GM23338 (cell line): ENCODE measurements at regions not wholly inside any gene's neighbourhood (a gene's known extent, or its start where the extent isn't known, plus 50 kb on each side); places are given as distances from the start of the nearest gene placed in this dataset.

Experiments used
- ATAC-seq: fragments of 200-7000 bp; cut with Tn5 transposase; 3 replicates; pipeline ENCODE4 v1.9.1; 2020
- DNase-seq: peaks from one replicate; pipeline ENCODE4 v3.0.0-alpha.2; 2015; ENCODE audit warnings: low spot score
- H2AFZ ChIP-seq: fragments of 200-600 bp; sonication (generic); 2 replicates; pipeline ENCODE4 v1.8.0; 2016; ENCODE audit warnings: antibody characterized with exemption, mild to moderate bottlenecking, moderate library complexity
- H3F3A ChIP-seq: fragments of 200-600 bp; sonication (generic); replicated peaks from 2 replicates; pipeline ENCODE4 v1.8.0; 2017; ENCODE audit warnings: antibody characterized with exemption, mixed run types, low read depth
- H3K27ac ChIP-seq: fragments of 200-600 bp; sonication (generic); 2 replicates; pipeline ENCODE4 v1.6.1; 2016; ENCODE audit warnings: low read depth
- H3K27me3 ChIP-seq: fragments of 200-600 bp; sonication (generic); 2 replicates; pipeline ENCODE4 v1.8.0; 2016; ENCODE audit warnings: mild to moderate bottlenecking, mixed run types, moderate library complexity; ENCODE audit not compliant: insufficient read depth
- H3K36me3 ChIP-seq: fragments of 200-600 bp; sonication (generic); 2 replicates; pipeline ENCODE4 v1.8.0; 2016; ENCODE audit warnings: mild to moderate bottlenecking; ENCODE audit not compliant: insufficient read depth
- H3K4me1 ChIP-seq: fragments of 200-600 bp; sonication (generic); 2 replicates; pipeline ENCODE4 v1.8.0; 2016; ENCODE audit warnings: mild to moderate bottlenecking, moderate library complexity; ENCODE audit not compliant: insufficient read depth
- H3K4me2 ChIP-seq: fragments of 200-600 bp; sonication (generic); 2 replicates; pipeline ENCODE4 v1.7.1; 2017; ENCODE audit warnings: mixed run types
- H3K4me3 ChIP-seq: fragments of 200-600 bp; sonication (generic); 2 replicates; pipeline ENCODE4 v1.6.1; 2016; ENCODE audit warnings: mixed run types
- H3K79me2 ChIP-seq: fragments of 200-600 bp; sonication (generic); replicated peaks from 2 replicates; pipeline ENCODE4 v1.8.0; 2017; ENCODE audit warnings: mild to moderate bottlenecking; ENCODE audit not compliant: insufficient read depth
- H3K9me2 ChIP-seq: fragments of 200-600 bp; sonication (generic); 2 replicates; pipeline ENCODE4 v1.8.0; 2017; ENCODE audit not compliant: insufficient read depth
- H4K20me1 ChIP-seq: fragments of 200-600 bp; sonication (generic); replicated peaks from 2 replicates; pipeline ENCODE4 v1.8.0; 2017; ENCODE audit warnings: mild to moderate bottlenecking; ENCODE audit not compliant: insufficient read depth
- H3K27ac Mint-ChIP-seq: 2 replicates; pipeline ENCODE4 v1.8.0; 2020; ENCODE audit warnings: inconsistent platforms, mild to moderate bottlenecking, moderate library complexity, mixed read lengths
- H3K27me3 Mint-ChIP-seq: 3 replicates; pipeline ENCODE4 v1.8.0; 2022; ENCODE audit warnings: low read depth, mild to moderate bottlenecking, moderate library complexity, mixed read lengths, inconsistent platforms; ENCODE audit not compliant: insufficient read depth, poor library complexity
- H3K36me3 Mint-ChIP-seq: 3 replicates; pipeline ENCODE4 v1.8.0; 2021; ENCODE audit warnings: low read depth, mild to moderate bottlenecking, inconsistent platforms, moderate library complexity, mixed read lengths
- H3K4me1 Mint-ChIP-seq: 3 replicates; pipeline ENCODE4 v1.8.0; 2020; ENCODE audit warnings: mild to moderate bottlenecking, inconsistent platforms, mixed read lengths
- H3K4me3 Mint-ChIP-seq: 3 replicates; pipeline ENCODE4 v1.8.0; 2021; ENCODE audit warnings: moderate library complexity, mild to moderate bottlenecking, inconsistent platforms, mixed read lengths
- H3K9me3 Mint-ChIP-seq: 3 replicates; pipeline ENCODE4 v1.8.0; 2020; ENCODE audit warnings: moderate library complexity, mild to moderate bottlenecking, inconsistent platforms, mixed read lengths
- EZH2 ChIP-seq: fragments of 200-600 bp; sonication (generic); IDR thresholded peaks from one replicate; pipeline ENCODE4 v1.8.0; 2017; ENCODE audit warnings: antibody characterized with exemption, mild to moderate bottlenecking, low read depth; ENCODE audit not compliant: unreplicated experiment
- JUNB ChIP-seq: IDR thresholded peaks from one replicate; pipeline ENCODE4 v1.6.1; 2016; ENCODE audit warnings: antibody characterized with exemption; ENCODE audit not compliant: unreplicated experiment
- NANOG ChIP-seq: IDR thresholded peaks from 2 replicates; pipeline ENCODE4 v1.6.1; 2016; ENCODE audit warnings: antibody characterized with exemption, borderline replicate concordance
- POLR2AphosphoS5 ChIP-seq: IDR thresholded peaks from 2 replicates; pipeline ENCODE4 v1.6.1; 2016; ENCODE audit warnings: antibody characterized with exemption, low read depth
- TF ChIP-seq, protein P1 (sequence below): fragments of 250-450 bp; sonication (Bioruptor Pico); IDR thresholded peaks from 2 replicates; pipeline ENCODE4 v1.5.0; 2020; ENCODE audit warnings: mild to moderate bottlenecking, moderate library complexity
- TF ChIP-seq, protein P2 (sequence below): IDR thresholded peaks from one replicate; pipeline ENCODE4 v1.6.1; 2018; ENCODE audit warnings: antibody characterized with exemption; ENCODE audit not compliant: unreplicated experiment

DNA sequence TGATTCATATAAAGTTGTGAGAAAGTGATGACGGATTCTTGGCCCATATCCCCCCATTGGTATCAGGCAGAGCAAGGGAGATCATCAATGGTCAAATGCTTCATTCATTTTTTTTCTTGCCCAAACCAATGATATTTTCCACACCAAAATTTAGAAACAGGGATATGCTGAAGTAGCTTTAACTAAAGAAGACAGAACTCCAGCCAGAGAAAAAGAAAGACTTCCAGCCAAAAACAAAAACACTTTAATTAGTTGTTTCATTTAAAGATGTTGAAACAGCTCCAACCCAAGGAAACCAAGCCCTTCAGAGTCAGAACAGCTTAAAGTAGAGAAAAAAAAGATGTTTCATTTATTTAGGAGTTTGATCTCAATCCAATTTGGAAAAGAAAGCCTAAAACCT, 358.9 kb upstream of the NBEA start (continued):
- TF ChIP-seq, protein P1, sequence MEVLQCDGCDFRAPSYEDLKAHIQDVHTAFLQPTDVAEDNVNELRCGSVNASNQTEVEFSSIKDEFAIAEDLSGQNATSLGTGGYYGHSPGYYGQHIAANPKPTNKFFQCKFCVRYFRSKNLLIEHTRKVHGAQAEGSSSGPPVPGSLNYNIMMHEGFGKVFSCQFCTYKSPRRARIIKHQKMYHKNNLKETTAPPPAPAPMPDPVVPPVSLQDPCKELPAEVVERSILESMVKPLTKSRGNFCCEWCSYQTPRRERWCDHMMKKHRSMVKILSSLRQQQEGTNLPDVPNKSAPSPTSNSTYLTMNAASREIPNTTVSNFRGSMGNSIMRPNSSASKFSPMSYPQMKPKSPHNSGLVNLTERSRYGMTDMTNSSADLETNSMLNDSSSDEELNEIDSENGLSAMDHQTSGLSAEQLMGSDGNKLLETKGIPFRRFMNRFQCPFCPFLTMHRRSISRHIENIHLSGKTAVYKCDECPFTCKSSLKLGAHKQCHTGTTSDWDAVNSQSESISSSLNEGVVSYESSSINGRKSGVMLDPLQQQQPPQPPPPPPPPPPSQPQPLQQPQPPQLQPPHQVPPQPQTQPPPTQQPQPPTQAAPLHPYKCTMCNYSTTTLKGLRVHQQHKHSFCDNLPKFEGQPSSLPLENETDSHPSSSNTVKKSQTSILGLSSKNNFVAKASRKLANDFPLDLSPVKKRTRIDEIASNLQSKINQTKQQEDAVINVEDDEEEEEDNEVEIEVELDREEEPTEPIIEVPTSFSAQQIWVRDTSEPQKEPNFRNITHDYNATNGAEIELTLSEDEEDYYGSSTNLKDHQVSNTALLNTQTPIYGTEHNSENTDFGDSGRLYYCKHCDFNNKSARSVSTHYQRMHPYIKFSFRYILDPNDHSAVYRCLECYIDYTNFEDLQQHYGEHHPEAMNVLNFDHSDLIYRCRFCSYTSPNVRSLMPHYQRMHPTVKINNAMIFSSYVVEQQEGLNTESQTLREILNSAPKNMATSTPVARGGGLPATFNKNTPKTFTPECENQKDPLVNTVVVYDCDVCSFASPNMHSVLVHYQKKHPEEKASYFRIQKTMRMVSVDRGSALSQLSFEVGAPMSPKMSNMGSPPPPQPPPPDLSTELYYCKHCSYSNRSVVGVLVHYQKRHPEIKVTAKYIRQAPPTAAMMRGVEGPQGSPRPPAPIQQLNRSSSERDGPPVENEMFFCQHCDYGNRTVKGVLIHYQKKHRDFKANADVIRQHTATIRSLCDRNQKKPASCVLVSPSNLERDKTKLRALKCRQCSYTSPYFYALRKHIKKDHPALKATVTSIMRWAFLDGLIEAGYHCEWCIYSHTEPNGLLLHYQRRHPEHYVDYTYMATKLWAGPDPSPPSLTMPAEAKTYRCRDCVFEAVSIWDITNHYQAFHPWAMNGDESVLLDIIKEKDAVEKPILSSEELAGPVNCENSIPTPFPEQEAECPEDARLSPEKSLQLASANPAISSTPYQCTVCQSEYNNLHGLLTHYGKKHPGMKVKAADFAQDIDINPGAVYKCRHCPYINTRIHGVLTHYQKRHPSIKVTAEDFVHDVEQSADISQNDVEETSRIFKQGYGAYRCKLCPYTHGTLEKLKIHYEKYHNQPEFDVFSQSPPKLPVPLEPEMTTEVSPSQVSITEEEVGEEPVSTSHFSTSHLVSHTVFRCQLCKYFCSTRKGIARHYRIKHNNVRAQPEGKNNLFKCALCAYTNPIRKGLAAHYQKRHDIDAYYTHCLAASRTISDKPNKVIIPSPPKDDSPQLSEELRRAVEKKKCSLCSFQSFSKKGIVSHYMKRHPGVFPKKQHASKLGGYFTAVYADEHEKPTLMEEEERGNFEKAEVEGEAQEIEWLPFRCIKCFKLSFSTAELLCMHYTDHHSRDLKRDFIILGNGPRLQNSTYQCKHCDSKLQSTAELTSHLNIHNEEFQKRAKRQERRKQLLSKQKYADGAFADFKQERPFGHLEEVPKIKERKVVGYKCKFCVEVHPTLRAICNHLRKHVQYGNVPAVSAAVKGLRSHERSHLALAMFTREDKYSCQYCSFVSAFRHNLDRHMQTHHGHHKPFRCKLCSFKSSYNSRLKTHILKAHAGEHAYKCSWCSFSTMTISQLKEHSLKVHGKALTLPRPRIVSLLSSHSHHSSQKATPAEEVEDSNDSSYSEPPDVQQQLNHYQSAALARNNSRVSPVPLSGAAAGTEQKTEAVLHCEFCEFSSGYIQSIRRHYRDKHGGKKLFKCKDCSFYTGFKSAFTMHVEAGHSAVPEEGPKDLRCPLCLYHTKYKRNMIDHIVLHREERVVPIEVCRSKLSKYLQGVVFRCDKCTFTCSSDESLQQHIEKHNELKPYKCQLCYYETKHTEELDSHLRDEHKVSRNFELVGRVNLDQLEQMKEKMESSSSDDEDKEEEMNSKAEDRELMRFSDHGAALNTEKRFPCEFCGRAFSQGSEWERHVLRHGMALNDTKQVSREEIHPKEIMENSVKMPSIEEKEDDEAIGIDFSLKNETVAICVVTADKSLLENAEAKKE (CRISPR knock-in tag), result no peak
- no peak for TF ChIP-seq NANOG
- TF ChIP-seq JUNB, result no peak
- no peak for TF ChIP-seq EZH2

DNA sequence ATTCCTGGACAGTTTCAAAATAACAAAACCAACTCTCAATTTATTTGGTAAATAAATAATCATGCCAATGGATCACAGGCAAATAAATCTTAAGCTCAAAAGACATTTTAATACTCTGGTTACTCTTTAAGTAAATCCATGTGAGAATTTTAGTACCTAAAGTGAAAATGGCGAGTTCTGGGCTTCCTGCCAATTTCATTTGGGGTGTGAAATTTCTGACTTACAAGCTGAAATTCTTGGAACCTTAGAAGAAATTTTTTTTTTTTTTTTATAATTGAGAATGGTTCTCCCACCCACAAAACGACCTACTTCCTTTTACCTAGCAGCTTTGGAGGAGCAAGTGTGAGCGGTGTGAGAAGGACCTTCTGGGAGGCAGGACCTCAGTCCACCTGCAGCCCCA, 354.5 kb upstream of the NBEA start:
- H3K27ac ChIP-seq, result no peak overlapping the region
- no peaks in the 10 kb centered on the region for H3K79me2 ChIP-seq
- no peak overlapping the region for H2AFZ ChIP-seq
- H3K4me1 ChIP-seq, result no peaks in the 10 kb centered on the region
- Mint-ChIP-seq H3K4me3 (no peak overlapping the region), H3K4me1 (peaks cover 7% of the 10 kb centered on the region; the same call in 2 of the 3 replicates), H3K9me3 (no peaks in the 10 kb centered on the region), H3K36me3 (no peaks in the 10 kb centered on the region), H3K27me3 (no peaks in the 10 kb centered on the region), H3K27ac (no peak overlapping the region)
- H3K9me2 ChIP-seq, result peaks cover 25% of the 10 kb centered on the region; the same call in 1 of the 2 replicates
- no peaks in the 10 kb centered on the region for H3F3A ChIP-seq
- H3K4me3 ChIP-seq, result no peak overlapping the region
- H4K20me1 ChIP-seq, result no peaks in the 10 kb centered on the region
- H3K36me3 ChIP-seq, result no peaks in the 10 kb centered on the region
- no peak for DNase-seq
- H3K4me2 ChIP-seq, result no peak overlapping the region
- H3K27me3 ChIP-seq, result no peaks in the 10 kb centered on the region
- ATAC-seq, result no peak
- TF ChIP-seq, protein P2, sequence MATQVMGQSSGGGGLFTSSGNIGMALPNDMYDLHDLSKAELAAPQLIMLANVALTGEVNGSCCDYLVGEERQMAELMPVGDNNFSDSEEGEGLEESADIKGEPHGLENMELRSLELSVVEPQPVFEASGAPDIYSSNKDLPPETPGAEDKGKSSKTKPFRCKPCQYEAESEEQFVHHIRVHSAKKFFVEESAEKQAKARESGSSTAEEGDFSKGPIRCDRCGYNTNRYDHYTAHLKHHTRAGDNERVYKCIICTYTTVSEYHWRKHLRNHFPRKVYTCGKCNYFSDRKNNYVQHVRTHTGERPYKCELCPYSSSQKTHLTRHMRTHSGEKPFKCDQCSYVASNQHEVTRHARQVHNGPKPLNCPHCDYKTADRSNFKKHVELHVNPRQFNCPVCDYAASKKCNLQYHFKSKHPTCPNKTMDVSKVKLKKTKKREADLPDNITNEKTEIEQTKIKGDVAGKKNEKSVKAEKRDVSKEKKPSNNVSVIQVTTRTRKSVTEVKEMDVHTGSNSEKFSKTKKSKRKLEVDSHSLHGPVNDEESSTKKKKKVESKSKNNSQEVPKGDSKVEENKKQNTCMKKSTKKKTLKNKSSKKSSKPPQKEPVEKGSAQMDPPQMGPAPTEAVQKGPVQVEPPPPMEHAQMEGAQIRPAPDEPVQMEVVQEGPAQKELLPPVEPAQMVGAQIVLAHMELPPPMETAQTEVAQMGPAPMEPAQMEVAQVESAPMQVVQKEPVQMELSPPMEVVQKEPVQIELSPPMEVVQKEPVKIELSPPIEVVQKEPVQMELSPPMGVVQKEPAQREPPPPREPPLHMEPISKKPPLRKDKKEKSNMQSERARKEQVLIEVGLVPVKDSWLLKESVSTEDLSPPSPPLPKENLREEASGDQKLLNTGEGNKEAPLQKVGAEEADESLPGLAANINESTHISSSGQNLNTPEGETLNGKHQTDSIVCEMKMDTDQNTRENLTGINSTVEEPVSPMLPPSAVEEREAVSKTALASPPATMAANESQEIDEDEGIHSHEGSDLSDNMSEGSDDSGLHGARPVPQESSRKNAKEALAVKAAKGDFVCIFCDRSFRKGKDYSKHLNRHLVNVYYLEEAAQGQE, result no peak
- TF ChIP-seq, protein P1 (CRISPR knock-in tag), result no peak
- TF ChIP-seq NANOG (no peak), POLR2AphosphoS5 (no peak)
